Breast epithelium (tissue), 3 donors: ENCODE measurements at regions not wholly inside any gene's neighbourhood (a gene's known extent, or its start where the extent isn't known, plus 50 kb on each side); places are given as distances from the start of the nearest gene placed in this dataset.
"Not testable (repeated sequence)": the region's sequence is repeated elsewhere in the genome, so short reads cannot be mapped to it uniquely, and the experiment has no call there.

Source experiments
- CTCF ChIP-seq, 3 donors: fragments of 450-650 bp; IDR thresholded peaks; one replicate each; pipeline ENCODE4 v1.5.1; 2016 to 2017; ENCODE audit warnings: antibody characterized with exemption in 3 of 3, mild to moderate bottlenecking in 3 of 3, moderate library complexity in 3 of 3
- POLR2AphosphoS5 ChIP-seq, 3 donors: sonication (generic); formaldehyde crosslinking; IDR thresholded peaks; one replicate each; pipeline ENCODE4 v1.6.1; 2017; ENCODE audit warnings: antibody characterized with exemption in 3 of 3

- TF ChIP-seq CTCF, POLR2AphosphoS5 (IDR thresholded peaks at IDR 0.05): not testable (repeated sequence)
Measured at GRCh38 chr20:26091921-26092320, 395.3 kb upstream of the ZNF337 start.
